CD14-positive monocyte (primary cell): ENCODE measurements at regions not wholly inside any gene's neighbourhood (a gene's known extent, or its start where the extent isn't known, plus 50 kb on each side); places are given as distances from the start of the nearest gene placed in this dataset.

Experiments used
- DNase-seq, 3 donors: peaks; one replicate each; pipeline ENCODE4 v3.0.0-alpha.2; 2011 to 2022
- H2AFZ ChIP-seq: 2 replicates; pipeline ENCODE4 v1.6.0; 2012; ENCODE audit warnings: mild to moderate bottlenecking, low read depth, low read length, inconsistent platforms; ENCODE audit not compliant: insufficient read depth, poor library complexity, severe bottlenecking
- H3K27ac ChIP-seq, 2 donors: 1 replicate in 1 of 2; 2 replicates in 1 of 2; pipeline ENCODE4 v1.5.1; 2012 to 2013; ENCODE audit warnings: low read length in 2 of 2, control low read depth in 1 of 2, inconsistent platforms in 1 of 2, low read depth in 1 of 2, mild to moderate bottlenecking in 1 of 2
- H3K27me3 ChIP-seq, 2 donors: one replicate each; pipeline versions ENCODE4 v1.6.0 to v1.6.1; 2011 to 2013; ENCODE audit warnings: low read length in 2 of 2; ENCODE audit not compliant: control insufficient read depth in 2 of 2, insufficient read depth in 2 of 2
- H3K36me3 ChIP-seq, 2 donors: replicated peaks in 1 of 2; 1 replicate in 1 of 2; 2 replicates in 1 of 2; pipeline versions ENCODE4 v1.5.1 to v1.6.1; 2012 to 2013; ENCODE audit warnings: low read length in 2 of 2, control low read depth in 1 of 2, inconsistent platforms in 1 of 2, mild to moderate bottlenecking in 1 of 2; ENCODE audit not compliant: insufficient read depth in 2 of 2, control insufficient read depth in 1 of 2
- H3K4me1 ChIP-seq, 2 donors: 1 replicate in 1 of 2; 2 replicates in 1 of 2; pipeline versions ENCODE4 v1.5.1 to v1.6.1; 2012 to 2013; ENCODE audit warnings: low read length in 2 of 2, control low read depth in 1 of 2, inconsistent platforms in 1 of 2, mild to moderate bottlenecking in 1 of 2, moderate library complexity in 1 of 2; ENCODE audit not compliant: insufficient read depth in 2 of 2, control insufficient read depth in 1 of 2
- H3K4me2 ChIP-seq: replicated peaks from 2 replicates; pipeline ENCODE3; 2012; ENCODE audit warnings: low read length, moderate library complexity, mild to moderate bottlenecking; ENCODE audit not compliant: poor library complexity, severe bottlenecking; ENCODE audit errors: extremely low read depth
- H3K4me3 ChIP-seq, 3 experiments: fragments of 200-600 bp in 1 of 3; sonication (generic) in 1 of 3; replicated peaks in 1 of 3; 1 replicate in 2 of 3; 2 replicates in 1 of 3; pipeline ENCODE4 v1.5.1; 2011 to 2013; ENCODE audit warnings: low read length in 3 of 3, mild to moderate bottlenecking in 3 of 3, control low read depth in 2 of 3, low read depth in 2 of 3, inconsistent platforms in 1 of 3, moderate library complexity in 1 of 3
- H3K79me2 ChIP-seq: 2 replicates; pipeline ENCODE4 v1.6.0; 2012; ENCODE audit warnings: mild to moderate bottlenecking, control low read depth, inconsistent platforms, low read length, moderate library complexity; ENCODE audit not compliant: insufficient read depth
- H3K9ac ChIP-seq: 2 replicates; pipeline ENCODE4 v1.6.0; 2017; ENCODE audit warnings: low read length, mild to moderate bottlenecking; ENCODE audit not compliant: insufficient read depth, poor library complexity, severe bottlenecking
- H3K9me3 ChIP-seq, 2 donors: replicated peaks in 1 of 2; 1 replicate in 1 of 2; 2 replicates in 1 of 2; pipeline versions ENCODE4 v1.5.1 to v1.6.1; 2012 to 2013; ENCODE audit warnings: low read length in 2 of 2, control low read depth in 1 of 2; ENCODE audit not compliant: control insufficient read depth in 1 of 2, insufficient read depth in 1 of 2
- H4K20me1 ChIP-seq: 2 replicates; pipeline ENCODE4 v1.6.0; 2012; ENCODE audit warnings: mild to moderate bottlenecking, low read length, control low read depth, moderate library complexity; ENCODE audit not compliant: insufficient read depth
- H3K27ac Mint-ChIP-seq, 7 donors: one replicate each; pipeline ENCODE4 v1.8.0; 2020; ENCODE audit warnings: mild to moderate bottlenecking in 7 of 7, mixed read lengths in 7 of 7, moderate library complexity in 6 of 7, inconsistent platforms in 2 of 7
- H3K27me3 Mint-ChIP-seq, 3 donors: one replicate each; pipeline ENCODE4 v1.8.0; 2021 to 2022; ENCODE audit warnings: low read depth in 3 of 3, mild to moderate bottlenecking in 3 of 3, mixed read lengths in 3 of 3, moderate library complexity in 3 of 3, inconsistent platforms in 1 of 3
- H3K36me3 Mint-ChIP-seq, 2 donors: one replicate each; pipeline ENCODE4 v1.8.0; 2020; ENCODE audit warnings: mixed read lengths in 2 of 2, inconsistent platforms in 1 of 2, mild to moderate bottlenecking in 1 of 2
- H3K4me1 Mint-ChIP-seq: one replicate; pipeline ENCODE4 v1.8.0; 2020; ENCODE audit warnings: mild to moderate bottlenecking, mixed read lengths
- H3K4me3 Mint-ChIP-seq, 2 donors: one replicate each; pipeline ENCODE4 v1.8.0; 2020; ENCODE audit warnings: mild to moderate bottlenecking in 2 of 2, mixed read lengths in 2 of 2, moderate library complexity in 1 of 2
- H3K9me3 Mint-ChIP-seq, 7 donors: one replicate each; pipeline ENCODE4 v1.8.0; 2020 to 2022; ENCODE audit warnings: mixed read lengths in 7 of 7, mild to moderate bottlenecking in 6 of 7, moderate library complexity in 6 of 7, inconsistent platforms in 2 of 7
- CTCF ChIP-seq: fragments of 200-600 bp; IDR thresholded peaks from one replicate; pipeline ENCODE4 v1.8.0; 2022; ENCODE audit warnings: antibody characterized with exemption, mild to moderate bottlenecking
- WGBS: methylation state at CpG from one replicate; pipeline ENCODE4 v1.1.5; 2013; ENCODE audit warnings: missing lambda C conversion rate; ENCODE audit not compliant: insufficient coverage; 5-methylcytosine and 5-hydroxymethylcytosine counted together
- intact Hi-C, 2 donors: fragments of 100-400 bp; cut with micrococcal nuclease; formaldehyde crosslinking; loops; one replicate each; pipeline versions ENCODE4 v1.15.0 to v1.15.1; 2023

DNA sequence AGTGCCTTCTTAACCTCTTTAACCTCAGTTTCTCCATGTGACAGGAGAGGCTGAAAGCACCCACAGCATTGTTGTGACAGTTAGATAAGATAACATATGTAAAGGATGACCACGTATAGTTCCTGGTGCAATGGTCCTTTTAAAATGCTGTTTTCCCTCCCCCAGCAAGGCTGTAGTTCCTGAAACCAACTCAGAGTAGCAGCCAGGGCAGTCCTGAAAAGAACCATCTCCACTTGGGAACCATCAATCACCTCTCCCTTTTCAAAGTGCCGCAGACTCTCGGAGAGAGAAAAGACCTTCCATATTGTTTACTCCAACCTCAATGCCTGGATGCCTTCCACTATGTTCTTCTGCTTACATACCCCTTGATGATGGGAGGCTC lies 158.8 kb downstream of the DDX1 start:
- no peaks in the 10 kb centered on the region for H3K27me3 ChIP-seq
- no peak overlapping the region for H3K27ac ChIP-seq
- H3K4me3 Mint-ChIP-seq, result no peak overlapping the region
- no peak for TF ChIP-seq CTCF
- H3K27ac Mint-ChIP-seq, result no peak overlapping the region
- no peak overlapping the region for H2AFZ ChIP-seq
- 80% methylated on average over 1 of the region's 3 CpGs for WGBS
- H3K9me3 Mint-ChIP-seq, result peaks cover 0 to 5% (median 3%) of the 10 kb centered on the region in 7 donors
- H3K4me1 ChIP-seq, result no peaks in the 10 kb centered on the region
- H3K4me3 ChIP-seq, result no peak overlapping the region
- peaks cover 0 to 3% of the 10 kb centered on the region in 2 donors for H3K9me3 ChIP-seq
- no peak overlapping the region for H3K4me2 ChIP-seq
- intact Hi-C loops, result no loop called here
- H3K9ac ChIP-seq, result no peak overlapping the region
- H3K36me3 Mint-ChIP-seq, result no peaks in the 10 kb centered on the region
- no peaks in the 10 kb centered on the region for H3K4me1 Mint-ChIP-seq
- H3K27me3 Mint-ChIP-seq, result peaks cover 0 to 3% (median 2%) of the 10 kb centered on the region in 3 donors
- H3K79me2 ChIP-seq, result no peaks in the 10 kb centered on the region
- H4K20me1 ChIP-seq, result no peaks in the 10 kb centered on the region
- no peaks in the 10 kb centered on the region for H3K36me3 ChIP-seq
- no peak for DNase-seq

GRCh38 chr2:15750822-15751329 lies 159.2 kb downstream of the DDX1 start:
- no peaks in the 10 kb centered on the region for H3K36me3 Mint-ChIP-seq
- no peaks in the 10 kb centered on the region for H3K79me2 ChIP-seq
- H3K9me3 ChIP-seq, result peaks cover 0 to 3% of the 10 kb centered on the region in 2 donors
- no peaks in the 10 kb centered on the region for H3K36me3 ChIP-seq
- H4K20me1 ChIP-seq, result no peaks in the 10 kb centered on the region
- H3K9ac ChIP-seq, result no peak overlapping the region
- 96% methylated on average over 3 of the region's 3 CpGs for WGBS
- H3K4me1 ChIP-seq, result no peaks in the 10 kb centered on the region
- no peaks in the 10 kb centered on the region for H3K4me1 Mint-ChIP-seq
- H3K27me3 Mint-ChIP-seq, result peaks cover 0 to 3% (median 2%) of the 10 kb centered on the region in 3 donors
- intact Hi-C loops, result no loop called here
- H3K9me3 Mint-ChIP-seq, result peaks cover 0 to 6% (median 3%) of the 10 kb centered on the region in 7 donors
- H3K27ac ChIP-seq, result no peak overlapping the region
- H2AFZ ChIP-seq, result no peak overlapping the region
- H3K27ac Mint-ChIP-seq, result no peak overlapping the region
- H3K4me3 ChIP-seq, result no peak overlapping the region
- no peak for TF ChIP-seq CTCF
- no peak overlapping the region for H3K4me2 ChIP-seq
- H3K27me3 ChIP-seq, result no peaks in the 10 kb centered on the region
- H3K4me3 Mint-ChIP-seq, result no peak overlapping the region
- no peak for DNase-seq
